Effector memory CD8-positive, alpha-beta T cell (primary cell): ENCODE measurements at regions not wholly inside any gene's neighbourhood (a gene's known extent, or its start where the extent isn't known, plus 50 kb on each side); places are given as distances from the start of the nearest gene placed in this dataset.

Experiments used
- ATAC-seq: fragments of 150-1000 bp; cut with Tn5 transposase; replicated peaks from 2 replicates; pipeline ENCODE4 v1.10.0; 2021; ENCODE audit warnings: mild to moderate bottlenecking, moderate library complexity
- DNase-seq, 3 experiments: peaks; one replicate each; pipeline ENCODE4 v3.0.0; 2021
- H3K27ac Mint-ChIP-seq, 2 donors: one replicate each; pipeline ENCODE4 v1.8.0; 2022; ENCODE audit warnings: mild to moderate bottlenecking in 2 of 2, mixed read lengths in 2 of 2, moderate library complexity in 2 of 2
- H3K27me3 Mint-ChIP-seq, 2 donors: one replicate each; pipeline ENCODE4 v1.8.0; 2022; ENCODE audit warnings: mixed read lengths in 2 of 2
- H3K36me3 Mint-ChIP-seq: one replicate; pipeline ENCODE4 v1.8.0; 2022; ENCODE audit warnings: mild to moderate bottlenecking, moderate library complexity, mixed read lengths; ENCODE audit not compliant: insufficient read depth
- H3K4me1 Mint-ChIP-seq, 2 donors: one replicate each; pipeline ENCODE4 v1.8.0; 2022; ENCODE audit warnings: low read depth in 2 of 2, mixed read lengths in 2 of 2
- H3K4me3 Mint-ChIP-seq, 2 donors: one replicate each; pipeline ENCODE4 v1.8.0; 2022; ENCODE audit warnings: mild to moderate bottlenecking in 2 of 2, mixed read lengths in 2 of 2, moderate library complexity in 2 of 2
- H3K9me3 Mint-ChIP-seq, 2 donors: one replicate each; pipeline ENCODE4 v1.8.0; 2022; ENCODE audit warnings: mixed read lengths in 2 of 2

- H3K36me3 Mint-ChIP-seq = no peaks in the 10 kb centered on the region
Observed at GRCh38 chr11:40062616-40063015, 1396.8 kb downstream of the LRRC4C start.

GRCh38 chr11:40061221-40061620, 1398.2 kb downstream of the LRRC4C start:
- DNase-seq (no peak), ATAC-seq (no peak)
- H3K27ac Mint-ChIP-seq = no peak overlapping the region
- no peaks in the 10 kb centered on the region for H3K4me1 Mint-ChIP-seq
- no peaks in the 10 kb centered on the region for H3K36me3 Mint-ChIP-seq
- no peaks in the 10 kb centered on the region for H3K27me3 Mint-ChIP-seq
- no peak overlapping the region for H3K4me3 Mint-ChIP-seq
- H3K9me3 Mint-ChIP-seq = peaks cover 8 to 14% of the 10 kb centered on the region in 2 donors

More at GRCh38 chr11:40062616-40063015, 1396.8 kb downstream of the LRRC4C start:
- Mint-ChIP-seq H3K27ac (no peak overlapping the region), H3K4me3 (no peak overlapping the region), H3K4me1 (no peaks in the 10 kb centered on the region), H3K27me3 (no peaks in the 10 kb centered on the region), H3K9me3 (peaks cover 8 to 14% of the 10 kb centered on the region in 2 donors)
- no peak for DNase-seq
- no peak for ATAC-seq

- no peak for DNase-seq
Observed at GRCh38 chr11:40054631-40055030, 1404.8 kb downstream of the LRRC4C start.

GRCh38 chr11:40045312-40045711, 1414.1 kb downstream of the LRRC4C start:
- no peak for ATAC-seq
- DNase-seq = no peak
- Mint-ChIP-seq H3K36me3 (no peaks in the 10 kb centered on the region), H3K4me3 (no peak overlapping the region), H3K9me3 (peaks cover 10 to 27% of the 10 kb centered on the region in 2 donors), H3K27me3 (no peaks in the 10 kb centered on the region), H3K27ac (no peak overlapping the region), H3K4me1 (no peaks in the 10 kb centered on the region)

More at GRCh38 chr11:40054631-40055030, 1404.8 kb downstream of the LRRC4C start:
- ATAC-seq = no peak
- H3K9me3 Mint-ChIP-seq = peaks cover 11 to 12% of the 10 kb centered on the region in 2 donors
- no peak overlapping the region for H3K4me3 Mint-ChIP-seq
- no peaks in the 10 kb centered on the region for H3K27me3 Mint-ChIP-seq
- H3K27ac Mint-ChIP-seq = no peak overlapping the region
- no peaks in the 10 kb centered on the region for H3K36me3 Mint-ChIP-seq
- H3K4me1 Mint-ChIP-seq = no peaks in the 10 kb centered on the region

- Mint-ChIP-seq H3K27me3 (no peaks in the 10 kb centered on the region), H3K4me3 (no peak overlapping the region), H3K4me1 (no peaks in the 10 kb centered on the region), H3K36me3 (no peaks in the 10 kb centered on the region), H3K27ac (no peak overlapping the region), H3K9me3 (peaks cover 12 to 22% of the 10 kb centered on the region in 2 donors)
- ATAC-seq = no peak
- no peak for DNase-seq
Observed at GRCh38 chr11:40037005-40037404, 1422.4 kb downstream of the LRRC4C start.

- no peak for DNase-seq
- Mint-ChIP-seq H3K4me3 (no peak overlapping the region), H3K36me3 (no peaks in the 10 kb centered on the region), H3K27ac (no peak overlapping the region), H3K4me1 (no peaks in the 10 kb centered on the region), H3K9me3 (peaks cover 8 to 13% of the 10 kb centered on the region in 2 donors), H3K27me3 (no peaks in the 10 kb centered on the region)
- no peak for ATAC-seq
Observed at GRCh38 chr11:40032331-40032730, 1427.1 kb downstream of the LRRC4C start.

- Mint-ChIP-seq H3K4me3 (no peak overlapping the region), H3K9me3 (peaks cover 0 to 15% of the 10 kb centered on the region in 2 donors), H3K27me3 (no peaks in the 10 kb centered on the region), H3K36me3 (no peaks in the 10 kb centered on the region), H3K27ac (no peak overlapping the region), H3K4me1 (no peaks in the 10 kb centered on the region)
- no peak for DNase-seq
- ATAC-seq = no peak
Observed at GRCh38 chr11:40030867-40031266, 1428.6 kb downstream of the LRRC4C start.

GRCh38 chr11:40029391-40029790, 1430.1 kb downstream of the LRRC4C start:
- no peak for ATAC-seq
- peaks cover 0 to 12% of the 10 kb centered on the region in 2 donors for H3K9me3 Mint-ChIP-seq
- H3K27ac Mint-ChIP-seq = no peak overlapping the region
- no peaks in the 10 kb centered on the region for H3K27me3 Mint-ChIP-seq
- H3K36me3 Mint-ChIP-seq = no peaks in the 10 kb centered on the region
- DNase-seq = no peak
- no peak overlapping the region for H3K4me3 Mint-ChIP-seq
- H3K4me1 Mint-ChIP-seq = no peaks in the 10 kb centered on the region

GRCh38 chr11:40027720-40028119, 1431.7 kb downstream of the LRRC4C start:
- DNase-seq = no peak
- no peak overlapping the region for H3K27ac Mint-ChIP-seq
- no peaks in the 10 kb centered on the region for H3K36me3 Mint-ChIP-seq
- H3K4me3 Mint-ChIP-seq = no peak overlapping the region
- no peaks in the 10 kb centered on the region for H3K27me3 Mint-ChIP-seq
- peaks cover 0 to 12% of the 10 kb centered on the region in 2 donors for H3K9me3 Mint-ChIP-seq
- no peaks in the 10 kb centered on the region for H3K4me1 Mint-ChIP-seq
- ATAC-seq = no peak

- Mint-ChIP-seq H3K4me1 (no peaks in the 10 kb centered on the region), H3K36me3 (no peaks in the 10 kb centered on the region), H3K27ac (no peak overlapping the region), H3K27me3 (no peaks in the 10 kb centered on the region), H3K4me3 (no peak overlapping the region), H3K9me3 (peaks cover 8 to 16% of the 10 kb centered on the region in 2 donors)
- DNase-seq (no peak), ATAC-seq (no peak)
Observed at GRCh38 chr11:40023724-40024123, 1435.7 kb downstream of the LRRC4C start.

- no peak overlapping the region for H3K4me3 Mint-ChIP-seq
- ATAC-seq = no peak
- H3K4me1 Mint-ChIP-seq = no peaks in the 10 kb centered on the region
- no peak for DNase-seq
- peaks cover 0 to 11% of the 10 kb centered on the region in 2 donors for H3K9me3 Mint-ChIP-seq
- no peaks in the 10 kb centered on the region for H3K27me3 Mint-ChIP-seq
- peaks cover 2% of the 10 kb centered on the region for H3K36me3 Mint-ChIP-seq
- no peak overlapping the region for H3K27ac Mint-ChIP-seq
Observed at GRCh38 chr11:40010011-40010410, 1449.4 kb downstream of the LRRC4C start.

GRCh38 chr11:39992551-39992950, 1466.9 kb downstream of the LRRC4C start:
- Mint-ChIP-seq H3K9me3 (peaks cover 9 to 18% of the 10 kb centered on the region in 2 donors), H3K27ac (no peak overlapping the region), H3K4me3 (no peak overlapping the region), H3K36me3 (no peaks in the 10 kb centered on the region), H3K27me3 (no peaks in the 10 kb centered on the region), H3K4me1 (no peaks in the 10 kb centered on the region)
- no peak for ATAC-seq
- DNase-seq = no peak

GRCh38 chr11:39990421-39990831, 1469.0 kb downstream of the LRRC4C start:
- no peak overlapping the region for H3K4me3 Mint-ChIP-seq
- DNase-seq (no peak), ATAC-seq (no peak)
- no peaks in the 10 kb centered on the region for H3K27me3 Mint-ChIP-seq
- H3K27ac Mint-ChIP-seq = no peak overlapping the region
- H3K4me1 Mint-ChIP-seq = no peaks in the 10 kb centered on the region
- no peaks in the 10 kb centered on the region for H3K36me3 Mint-ChIP-seq
- H3K9me3 Mint-ChIP-seq = peaks cover 10 to 14% of the 10 kb centered on the region in 2 donors

GRCh38 chr11:39975091-39975490, 1484.4 kb downstream of the LRRC4C start:
- H3K27ac Mint-ChIP-seq = no peak overlapping the region
- ATAC-seq (no peak), DNase-seq (no peak)
- peaks cover 0 to 14% of the 10 kb centered on the region in 2 donors for H3K9me3 Mint-ChIP-seq
- no peaks in the 10 kb centered on the region for H3K4me1 Mint-ChIP-seq
- no peak overlapping the region for H3K4me3 Mint-ChIP-seq
- H3K36me3 Mint-ChIP-seq = no peaks in the 10 kb centered on the region
- no peaks in the 10 kb centered on the region for H3K27me3 Mint-ChIP-seq

GRCh38 chr11:39972461-39972860, 1487.0 kb downstream of the LRRC4C start:
- Mint-ChIP-seq H3K9me3 (peaks cover 0 to 14% of the 10 kb centered on the region in 2 donors), H3K4me3 (no peak overlapping the region), H3K36me3 (no peaks in the 10 kb centered on the region), H3K4me1 (no peaks in the 10 kb centered on the region), H3K27me3 (no peaks in the 10 kb centered on the region), H3K27ac (no peak overlapping the region)
- DNase-seq (no peak), ATAC-seq (no peak)
